HG02973 (cell line): ENCODE measurements at regions not wholly inside any gene's neighbourhood (a gene's known extent, or its start where the extent isn't known, plus 50 kb on each side); places are given as distances from the start of the nearest gene placed in this dataset.

Experiments
- ATAC-seq: cut with Tn5 transposase; IDR thresholded peaks from one replicate; pipeline ENCODE4 v1.9.1; 2021; ENCODE audit warnings: moderate library complexity; ENCODE audit not compliant: unreplicated experiment

GRCh38 chr14:45381091-45381490 is 128.1 kb upstream of the MIS18BP1 start:
- ATAC-seq, result no peak

- ATAC-seq, result no peak
Measured at GRCh38 chr14:45377166-45377565, 124.2 kb upstream of the MIS18BP1 start.

DNA sequence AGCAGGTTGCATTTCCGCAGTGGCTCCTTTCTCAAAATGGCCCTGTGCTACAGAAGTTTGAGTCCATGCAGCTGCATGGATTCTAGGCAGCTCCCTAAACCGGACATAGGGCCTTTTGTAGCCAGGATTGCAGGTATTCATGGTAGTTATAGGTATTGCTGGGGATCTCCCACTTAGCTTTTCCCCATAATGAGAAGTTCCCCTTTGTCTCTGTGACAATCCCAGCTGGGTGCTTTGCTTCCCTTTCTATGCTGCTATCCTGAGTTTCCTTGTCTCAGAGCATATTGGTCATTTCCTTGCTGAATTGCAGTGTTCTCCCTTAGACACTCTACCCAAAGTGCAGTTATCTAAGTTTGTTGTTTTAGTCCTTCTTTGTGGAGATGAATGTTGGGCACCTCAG is 120.9 kb upstream of the MIS18BP1 start:
- ATAC-seq, result no peak

- ATAC-seq, result no peak
Measured at GRCh38 chr14:45364565-45365156, 111.7 kb upstream of the MIS18BP1 start.

- no peak for ATAC-seq
Measured at GRCh38 chr14:45362505-45362904, 109.5 kb upstream of the MIS18BP1 start.

DNA sequence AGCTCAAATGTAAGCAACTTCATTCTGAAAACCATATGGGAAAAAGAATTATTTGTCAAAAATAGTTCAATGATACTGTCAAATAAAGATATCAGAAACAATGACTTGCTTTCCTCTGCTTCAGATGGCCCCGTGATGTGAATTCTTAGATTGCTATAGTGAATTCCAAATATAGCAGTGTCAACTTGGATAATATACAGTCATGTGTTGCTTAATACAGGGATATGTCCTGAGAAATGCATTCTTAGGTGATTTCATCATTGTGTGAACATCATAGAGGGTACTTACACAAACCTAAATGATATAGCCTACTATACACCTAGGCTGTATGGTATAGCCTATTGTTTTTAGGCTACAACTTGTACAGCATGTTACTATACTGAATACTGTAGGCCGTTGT is 108.7 kb upstream of the MIS18BP1 start:
- no peak for ATAC-seq

- ATAC-seq, result no peak
Measured at GRCh38 chr14:45359746-45360145, 106.7 kb upstream of the MIS18BP1 start.

DNA sequence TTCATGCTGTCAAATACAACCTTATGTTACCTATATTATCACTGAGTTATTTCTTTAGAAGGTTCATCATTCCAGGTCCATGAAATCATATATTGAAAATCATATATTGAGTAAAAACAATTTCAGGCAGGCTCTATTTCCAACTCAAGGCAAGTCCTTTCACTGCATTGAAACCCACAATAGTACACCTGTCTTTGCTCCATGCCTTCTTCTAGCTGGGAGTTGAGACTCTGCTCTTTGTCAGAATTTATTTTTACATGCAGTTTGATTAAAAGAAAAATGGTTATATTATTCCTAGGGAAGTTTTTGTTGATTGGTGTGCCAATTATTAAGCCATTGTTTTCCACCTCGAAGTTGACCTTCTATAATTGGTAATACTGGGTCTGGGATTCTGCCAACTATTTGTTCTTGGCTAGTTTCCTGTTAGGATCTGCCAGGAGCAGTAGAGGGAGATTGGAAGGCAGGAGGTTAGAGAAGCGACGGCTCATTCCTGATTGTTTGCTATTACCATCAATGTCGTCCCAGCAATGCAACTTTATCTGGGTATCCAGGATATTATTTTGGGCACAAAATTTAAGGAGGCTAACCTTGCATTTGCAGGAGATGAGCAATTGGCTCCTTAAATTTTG is 79.5 kb upstream of the MIS18BP1 start:
- no peak for ATAC-seq

- ATAC-seq, result no peak
Measured at GRCh38 chr14:45308745-45309397, 55.9 kb upstream of the MIS18BP1 start.
